Upper lobe of left lung (tissue), 4 donors: ENCODE measurements at regions not wholly inside any gene's neighbourhood (a gene's known extent, or its start where the extent isn't known, plus 50 kb on each side); places are given as distances from the start of the nearest gene placed in this dataset.

Experiments used
- EP300 ChIP-seq, 4 donors: sonication (generic); formaldehyde crosslinking; IDR thresholded peaks; one replicate each; pipeline ENCODE4 v1.5.1; 2017; ENCODE audit warnings: antibody characterized with exemption in 4 of 4, control low read depth in 2 of 4
- POLR2A ChIP-seq, 4 donors: fragments of 450-650 bp; IDR thresholded peaks; one replicate each; pipeline ENCODE4 v1.5.1; 2016 to 2017; ENCODE audit warnings: antibody characterized with exemption in 4 of 4, mild to moderate bottlenecking in 2 of 4
- POLR2AphosphoS5 ChIP-seq, 2 donors: sonication (generic); formaldehyde crosslinking; IDR thresholded peaks; one replicate each; pipeline ENCODE4 v1.5.1; 2017; ENCODE audit warnings: antibody characterized with exemption in 2 of 2

GRCh38 chr22:44585559-44586350, 87.7 kb upstream of the RTL6 start:
- TF ChIP-seq EP300 (IDR thresholded peaks at IDR 0.05): no peak
- TF ChIP-seq POLR2A (IDR thresholded peaks at IDR 0.05): no peak
- no peak for TF ChIP-seq POLR2AphosphoS5 (IDR thresholded peaks at IDR 0.05)
